ENCODE measurements at regions not wholly inside any gene's neighbourhood (a gene's known extent, or its start where the extent isn't known, plus 50 kb on each side); places are given as distances from the start of the nearest gene placed in this dataset.

GRCh38 chr10:83612746-83613145 is 526.6 kb upstream of the GHITM start:
- TF ChIP-seq EZH2 (IDR thresholded peaks at IDR 0.05; ENCODE audit: borderline replicate concordance, low read length) (no peak), CTCF (IDR thresholded peaks at IDR 0.05; ENCODE audit: low read length) (no peak)

All from OCI-LY1 (cell line).